GDM1 (cell line): ENCODE measurements at regions not wholly inside any gene's neighbourhood (a gene's known extent, or its start where the extent isn't known, plus 50 kb on each side); places are given as distances from the start of the nearest gene placed in this dataset.
"Not testable (repeated sequence)": the region's sequence is repeated elsewhere in the genome, so short reads cannot be mapped to it uniquely, and the experiment has no call there.

ENCODE experiments used
- DNase-seq: peaks from one replicate; lab custom pipeline; 2025; lab: John Stamatoyannopoulos, UW

DNA sequence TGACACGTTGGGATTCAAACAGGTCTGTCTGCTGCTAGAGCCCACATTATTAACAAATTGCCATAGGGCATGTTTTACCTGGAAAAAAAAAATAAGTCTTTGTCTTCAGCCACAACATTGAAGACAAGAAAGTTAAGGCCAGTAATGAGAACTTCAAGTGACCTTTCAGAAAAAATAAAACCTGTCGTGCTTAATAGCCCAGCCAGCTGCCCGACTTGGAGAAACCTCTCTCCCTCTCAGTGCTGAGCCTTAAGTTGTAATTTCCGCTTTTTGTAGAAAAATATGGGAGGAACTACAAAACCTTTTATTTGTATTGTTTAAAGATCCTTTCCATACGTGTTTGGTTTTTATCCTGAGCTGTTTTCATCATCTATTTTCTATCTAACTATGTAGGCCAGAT lies 454.3 kb upstream of the SLITRK6 start:
- DNase-seq = not testable (repeated sequence)

DNA sequence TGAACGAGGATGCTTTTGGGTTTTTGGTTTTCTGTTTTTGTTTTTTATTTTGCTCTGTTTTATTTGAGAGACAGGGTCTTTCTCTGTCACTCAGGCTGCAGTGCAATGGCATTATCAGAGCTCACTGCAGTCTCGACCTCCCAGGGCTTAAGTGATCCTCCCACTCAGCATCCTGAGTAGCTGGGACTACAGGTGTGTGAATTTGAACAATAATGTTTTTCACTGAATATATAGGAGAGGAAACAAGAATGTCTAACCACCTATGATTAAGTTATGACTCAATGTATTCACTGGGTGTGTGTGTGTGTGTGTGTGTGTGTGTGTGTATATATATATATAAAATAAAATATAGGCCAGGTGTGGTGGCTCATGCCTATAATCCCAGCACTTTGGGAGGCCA lies 456.6 kb upstream of the SLITRK6 start:
- DNase-seq = not testable (repeated sequence)

DNA sequence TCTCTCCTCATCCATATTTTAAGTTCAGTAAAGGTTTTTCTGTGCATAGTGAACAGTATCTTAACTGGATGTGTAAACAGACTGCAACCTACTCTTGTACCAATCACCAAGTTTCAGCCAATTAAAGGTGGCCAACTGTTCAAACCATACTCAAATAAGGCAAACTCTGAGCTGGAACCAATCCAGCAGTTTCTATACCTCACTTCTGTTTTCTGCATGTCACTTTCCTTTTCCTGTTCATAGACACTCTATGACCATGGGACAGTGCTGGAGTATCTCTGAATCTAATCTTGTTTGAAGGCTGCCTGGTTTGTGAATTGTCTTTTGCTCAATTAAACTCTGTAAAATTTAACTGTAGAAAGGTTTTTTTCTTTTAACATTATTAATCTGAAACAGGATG lies 470.3 kb upstream of the SLITRK6 start:
- no peak for DNase-seq

DNA sequence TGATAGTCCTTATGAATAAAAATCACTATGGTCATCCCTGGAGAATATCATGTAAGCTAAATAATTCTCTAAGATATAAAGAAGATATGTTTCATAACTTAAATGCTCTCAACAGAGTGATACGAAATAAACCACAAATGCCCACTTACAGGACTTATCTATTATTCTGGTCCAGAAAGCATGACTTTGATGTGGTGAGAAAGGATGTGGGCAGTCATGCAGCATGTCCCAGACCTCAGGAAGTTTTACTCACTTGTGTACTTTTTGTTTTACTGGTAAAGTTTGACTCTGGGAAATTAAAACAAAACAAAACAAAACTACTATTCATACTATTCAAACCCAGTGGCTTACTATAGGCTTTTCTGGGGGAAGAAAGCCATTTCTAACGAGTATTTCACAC lies 483.2 kb upstream of the SLITRK6 start:
- no peak for DNase-seq

DNA sequence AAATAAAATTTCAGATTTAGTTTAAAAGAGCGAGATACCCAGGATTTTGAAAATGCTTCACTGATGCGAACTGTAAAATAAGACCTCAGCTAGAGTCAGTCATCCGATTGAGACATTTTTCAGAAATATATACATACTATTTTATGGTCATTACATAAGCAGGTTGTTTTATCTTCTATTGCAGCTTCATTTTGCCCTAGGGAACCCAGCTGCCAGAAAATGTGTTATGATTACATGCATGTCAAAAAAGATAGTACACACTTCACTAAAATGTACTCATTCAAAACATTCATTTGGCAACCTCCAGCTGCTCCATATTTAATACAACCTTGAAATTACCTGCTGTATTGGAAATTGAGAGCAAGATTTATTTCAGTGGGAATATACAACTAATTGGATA lies 483.8 kb upstream of the SLITRK6 start:
- DNase-seq = no peak

DNA sequence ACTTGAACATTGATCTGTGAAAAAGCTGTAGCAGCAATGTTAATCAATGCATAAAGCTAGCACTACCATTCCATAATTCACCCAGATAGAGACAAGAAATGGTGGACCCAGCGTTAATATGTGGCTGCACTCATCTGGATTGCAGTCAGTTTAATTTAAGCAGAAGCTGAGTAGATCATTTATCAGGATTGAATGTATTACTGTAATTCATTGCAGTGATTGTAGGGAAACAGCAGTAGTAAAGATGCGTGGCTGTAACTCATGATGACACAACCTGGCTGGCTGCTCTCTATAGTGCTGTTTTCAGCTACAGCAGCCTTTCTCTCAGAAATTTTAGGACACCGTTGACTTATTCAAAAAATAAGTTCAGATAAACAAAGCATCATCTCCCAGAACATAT lies 499.5 kb upstream of the SLITRK6 start:
- no peak for DNase-seq

DNA sequence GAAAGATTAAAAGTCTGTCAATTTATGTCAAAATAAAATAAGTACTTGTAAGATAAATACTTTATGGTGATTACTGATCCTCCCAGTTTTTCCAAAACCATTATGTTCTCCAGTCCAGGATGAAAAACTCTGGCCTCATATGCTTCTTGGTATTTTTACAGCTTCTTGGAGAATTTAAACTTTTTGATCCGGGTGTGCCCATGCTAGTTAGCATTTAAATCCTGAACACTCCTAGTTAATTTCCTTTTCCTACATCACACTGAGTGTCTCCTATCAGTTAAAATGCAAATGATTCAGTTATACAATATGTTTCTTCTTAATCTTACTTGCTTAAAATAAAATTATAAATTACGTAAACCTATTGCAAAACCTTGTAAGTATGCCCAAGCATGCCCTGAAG lies 499.9 kb upstream of the SLITRK6 start:
- no peak for DNase-seq

DNA sequence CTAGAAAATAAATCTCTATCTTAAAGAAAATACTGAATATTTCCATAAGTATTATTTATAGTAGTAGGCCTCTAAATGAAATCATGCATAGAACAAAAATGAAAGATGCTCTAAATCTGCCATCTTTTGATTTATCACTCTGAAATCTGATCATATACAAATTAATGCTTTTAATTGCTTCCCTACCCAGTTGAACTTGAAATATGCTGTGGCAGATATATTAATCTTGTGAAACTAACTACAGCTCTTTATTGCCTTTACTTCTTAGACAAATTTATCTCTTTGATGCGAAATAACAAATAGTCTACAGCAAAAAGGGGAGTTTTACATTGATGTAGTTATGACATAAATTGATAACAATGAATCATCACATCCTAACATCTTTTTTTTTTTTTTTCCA lies 510.7 kb upstream of the SLITRK6 start:
- no peak for DNase-seq

DNA sequence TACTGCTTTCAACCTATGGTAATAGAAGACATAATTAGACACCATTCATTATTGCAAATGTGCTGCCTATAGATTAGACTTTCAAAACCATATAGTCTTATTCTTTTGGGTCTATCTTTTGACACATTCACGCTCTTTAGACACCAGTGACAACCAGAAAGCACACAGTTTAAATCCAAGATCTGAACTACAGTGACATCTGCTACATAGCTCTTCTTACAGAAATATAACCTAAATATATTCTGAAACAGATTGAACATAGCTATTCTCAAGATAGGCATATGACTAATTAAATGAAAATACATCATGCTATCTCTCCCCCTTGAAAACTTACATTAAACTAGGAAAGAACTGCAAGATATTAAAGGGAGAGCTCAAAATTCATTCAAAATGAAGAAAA lies 514.2 kb upstream of the SLITRK6 start:
- DNase-seq = no peak

DNA sequence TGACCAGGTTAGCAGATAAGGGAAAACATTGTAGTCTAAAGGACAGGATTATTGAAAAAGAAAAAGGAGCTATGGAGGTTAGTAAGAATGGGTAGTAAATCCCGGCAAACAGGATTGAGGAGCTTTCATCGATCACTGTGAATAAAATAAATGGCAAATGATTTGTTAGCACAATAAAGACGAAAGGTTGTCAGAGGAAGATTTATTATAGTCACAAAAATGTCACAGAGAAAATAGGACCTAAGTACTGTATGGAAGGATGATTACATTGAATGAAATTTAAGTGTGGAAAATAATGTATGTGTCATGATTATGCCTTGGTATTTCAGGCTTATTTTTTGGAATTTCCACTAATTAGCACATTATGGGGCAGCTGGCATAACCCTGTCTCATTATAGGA lies 519.2 kb upstream of the SLITRK6 start:
- DNase-seq = no peak

DNA sequence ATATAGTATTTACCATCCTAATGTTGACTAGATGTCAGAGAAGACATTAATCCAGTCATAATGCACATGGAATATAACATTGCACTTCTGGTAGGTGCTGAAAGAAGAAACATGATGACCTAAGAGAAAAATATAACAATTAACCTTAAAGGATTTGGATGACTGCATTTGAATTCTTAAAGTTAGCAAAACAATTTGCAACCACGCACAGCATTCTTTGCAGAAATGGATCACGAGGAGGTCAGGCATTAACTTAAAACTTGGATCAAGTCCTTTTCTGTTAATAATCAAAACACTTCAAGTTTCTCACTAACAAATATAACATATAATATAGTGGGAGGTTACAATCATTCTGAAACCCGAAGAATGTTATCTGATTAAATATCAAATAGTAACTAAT lies 525.0 kb upstream of the SLITRK6 start:
- DNase-seq = no peak

DNA sequence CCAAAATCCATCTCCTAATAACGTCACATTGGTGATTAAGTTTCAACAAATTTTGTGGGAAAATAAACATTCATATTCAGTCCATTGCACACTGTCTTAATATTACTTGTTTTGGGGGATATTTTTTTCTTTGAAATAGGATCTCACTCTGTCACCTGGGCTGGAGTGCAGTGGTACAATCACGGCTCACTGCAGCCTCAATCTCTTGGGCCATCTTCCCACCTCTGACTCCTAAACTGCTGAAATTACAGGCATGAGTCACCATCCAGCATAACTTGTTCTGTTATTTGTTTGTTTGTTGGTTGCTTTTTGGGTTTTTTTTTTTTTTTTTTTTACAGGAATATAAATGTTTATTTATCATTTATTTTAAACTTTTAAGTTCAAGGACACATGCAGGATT lies 556.1 kb upstream of the SLITRK6 start:
- no peak for DNase-seq

DNA sequence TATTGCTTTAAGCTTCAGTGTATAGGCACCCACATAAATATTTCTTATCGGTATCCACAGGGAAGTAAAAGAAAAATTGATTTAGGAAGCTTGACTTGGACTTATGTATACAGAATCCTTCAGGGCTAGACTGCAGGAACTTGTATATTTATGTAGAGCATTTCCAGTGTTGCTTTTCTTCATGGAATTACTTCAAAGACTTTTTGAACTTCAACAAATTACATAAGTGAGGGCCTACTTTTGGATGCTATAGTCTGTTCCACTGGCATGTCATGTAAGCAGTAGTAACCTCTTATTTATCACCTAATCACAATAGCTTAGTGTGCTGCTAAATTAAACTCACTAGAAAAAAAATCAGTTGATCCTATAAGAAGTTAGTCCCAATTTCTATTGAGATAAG lies 557.9 kb upstream of the SLITRK6 start:
- no peak for DNase-seq

DNA sequence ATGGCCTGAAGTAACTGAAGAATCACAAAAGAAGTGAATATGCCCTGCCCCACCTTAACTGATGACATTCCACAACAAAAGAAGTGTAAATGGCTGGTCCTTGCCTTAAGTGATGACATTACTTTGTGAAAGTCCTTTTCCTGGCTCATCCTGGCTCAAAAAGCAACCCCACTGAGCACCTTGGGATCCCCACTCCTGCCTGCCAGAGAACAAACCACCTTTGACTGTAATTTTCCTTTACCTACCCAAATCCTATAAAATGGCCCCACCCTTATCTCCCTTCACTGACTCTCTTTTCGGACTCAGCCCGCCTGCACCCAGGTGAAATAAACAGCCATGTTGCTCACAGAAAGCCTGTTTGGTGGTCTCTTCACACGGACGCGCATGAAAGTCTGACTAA lies 564.5 kb upstream of the SLITRK6 start:
- DNase-seq = not testable (repeated sequence)

DNA sequence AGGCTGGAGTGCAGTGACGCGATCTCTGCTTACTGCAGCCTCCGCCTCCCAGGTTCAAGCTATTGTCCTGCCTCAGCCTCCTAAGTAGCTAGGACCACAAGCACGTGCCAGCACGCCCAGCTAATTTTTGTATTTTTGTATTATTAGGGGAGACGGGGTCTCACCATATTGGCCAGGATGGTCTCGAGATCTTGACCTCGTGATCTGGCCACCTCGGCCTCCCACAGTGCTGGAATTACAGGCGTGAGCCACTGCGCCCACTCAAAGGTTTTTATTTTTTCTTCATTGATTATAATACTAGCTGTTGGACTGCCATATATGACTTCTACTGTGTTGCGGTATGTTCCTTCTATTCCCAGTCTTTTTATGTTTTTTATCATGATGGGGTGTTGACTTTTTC lies 569.7 kb upstream of the SLITRK6 start:
- no peak for DNase-seq

DNA sequence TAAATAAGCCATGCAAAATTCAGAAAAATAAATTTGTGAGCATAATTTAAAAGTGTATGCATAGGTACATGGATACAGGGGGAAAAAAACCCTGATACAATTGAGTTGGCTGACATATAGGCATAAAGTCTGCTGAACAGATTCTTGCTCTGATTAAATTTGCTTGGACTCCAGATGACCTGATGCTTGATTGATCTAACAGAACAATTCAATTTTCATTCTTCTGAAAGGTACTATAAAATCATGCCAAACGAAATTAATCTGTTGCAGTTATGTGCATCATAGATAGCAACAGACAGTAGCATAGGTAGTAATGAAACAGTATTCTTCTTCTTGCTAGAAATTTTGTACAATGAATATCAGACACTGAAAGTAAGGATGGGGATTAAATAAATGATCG lies 578.2 kb upstream of the SLITRK6 start:
- DNase-seq = no peak

DNA sequence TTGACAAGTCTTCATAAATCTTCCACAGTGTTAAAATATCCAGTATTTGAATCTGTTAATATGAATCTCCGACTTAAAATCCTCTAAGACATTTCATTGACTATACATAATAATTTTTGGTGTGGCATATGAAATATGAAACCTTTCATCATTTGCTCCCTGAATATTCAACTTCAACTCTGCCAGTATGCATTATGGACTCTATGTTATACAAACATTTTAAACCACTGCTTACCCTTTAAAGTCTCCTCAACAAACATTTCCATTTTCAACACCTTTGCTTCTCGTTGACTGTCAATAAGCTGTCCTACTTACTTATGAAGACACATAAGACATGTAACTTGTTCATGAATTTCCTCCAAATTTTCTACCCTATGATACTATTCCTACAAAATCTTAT lies 579.4 kb upstream of the SLITRK6 start:
- DNase-seq = no peak

DNA sequence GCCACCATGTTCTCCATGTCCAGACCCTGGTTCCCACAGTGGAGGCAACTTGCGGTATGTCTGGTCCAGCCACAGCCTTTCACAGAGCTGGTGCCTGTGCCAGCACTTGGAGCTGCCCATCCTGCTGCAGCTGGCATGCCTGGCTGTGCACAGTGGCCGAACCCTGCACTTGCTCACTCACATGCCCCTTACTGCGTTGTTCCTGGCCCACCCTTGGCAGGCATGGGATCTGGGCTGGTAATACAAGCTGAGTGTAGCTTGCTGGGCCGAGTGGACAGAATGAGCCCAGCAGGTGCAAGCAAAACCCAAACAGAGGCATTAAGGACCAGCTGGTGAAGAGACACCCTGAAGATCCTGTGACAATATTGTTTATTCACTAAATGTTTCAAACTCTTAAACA lies 583.9 kb upstream of the SLITRK6 start:
- no peak for DNase-seq

DNA sequence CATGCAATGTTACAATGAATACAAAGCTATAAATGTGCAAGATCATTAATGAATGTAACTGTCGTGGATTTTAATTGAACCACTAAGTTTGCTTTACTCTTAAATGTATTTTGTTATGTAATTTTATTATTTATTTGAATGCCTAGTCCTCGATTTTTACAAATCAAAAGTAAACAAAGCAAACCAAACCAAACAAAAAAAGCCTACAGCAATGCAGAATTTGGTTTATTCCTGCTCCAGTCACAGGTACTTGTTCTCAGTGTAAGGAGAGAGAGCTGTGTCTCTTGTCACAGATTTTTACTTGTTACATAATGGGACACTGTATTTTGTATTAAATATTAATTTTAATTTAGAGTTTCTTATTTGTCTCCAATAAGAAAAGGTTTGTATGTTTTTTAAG lies 584.3 kb upstream of the SLITRK6 start:
- no peak for DNase-seq

DNA sequence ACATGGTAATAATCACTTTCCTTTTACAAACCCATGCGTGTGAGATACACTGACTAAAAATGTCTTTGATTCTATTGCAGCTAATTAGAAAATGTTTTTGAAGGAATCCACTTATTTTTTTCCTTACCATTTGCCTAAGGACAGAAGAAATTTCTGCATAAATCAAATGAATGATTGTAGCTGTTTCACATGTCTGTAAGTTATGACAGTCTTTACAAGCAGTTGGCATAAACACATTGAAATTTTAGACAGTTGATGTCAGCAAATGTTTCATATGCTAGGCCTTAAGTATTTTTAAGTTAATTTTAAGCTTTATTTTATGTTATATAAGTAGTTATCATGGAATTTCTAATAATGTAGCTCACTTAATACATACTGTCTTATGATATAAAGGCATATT lies 598.4 kb upstream of the SLITRK6 start:
- no peak for DNase-seq

DNA sequence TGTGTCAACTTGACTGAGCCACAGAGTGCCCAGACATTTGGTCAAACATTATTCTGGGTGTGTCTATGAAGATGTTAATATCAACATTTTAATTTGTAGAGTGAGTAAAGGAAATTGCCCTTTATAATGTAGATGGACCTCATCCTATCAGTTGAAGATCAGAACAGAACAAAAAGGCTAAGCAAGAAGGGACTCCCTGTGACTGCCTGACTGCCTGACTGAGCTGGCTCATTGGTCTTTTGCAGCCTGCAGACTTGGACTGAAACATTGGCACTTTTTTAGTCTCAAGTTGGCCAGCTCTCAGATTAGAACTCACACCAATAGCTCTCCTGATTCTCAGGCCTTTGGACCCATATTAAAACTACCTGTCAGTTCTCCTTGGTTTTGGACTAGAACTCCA lies 600.4 kb upstream of the SLITRK6 start:
- no peak for DNase-seq

DNA sequence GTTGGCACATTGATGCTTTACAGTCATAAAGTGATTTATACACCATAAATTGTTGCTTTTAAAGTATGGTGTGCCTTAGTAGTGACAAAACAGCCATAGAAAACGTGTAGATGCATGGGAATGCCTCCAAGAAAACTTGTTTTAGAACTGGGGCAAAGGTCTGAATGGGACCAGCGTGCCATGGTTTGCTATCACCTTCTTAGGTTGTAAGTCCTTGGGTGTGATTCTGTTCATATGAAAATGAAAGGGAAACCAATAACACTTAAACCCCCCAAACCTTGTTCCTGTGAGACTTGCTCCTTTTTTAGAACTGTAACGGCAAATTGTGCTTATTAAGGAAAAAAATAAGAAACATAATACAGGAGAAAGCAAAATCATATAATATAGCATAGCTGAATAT lies 603.3 kb upstream of the SLITRK6 start:
- no peak for DNase-seq

DNA sequence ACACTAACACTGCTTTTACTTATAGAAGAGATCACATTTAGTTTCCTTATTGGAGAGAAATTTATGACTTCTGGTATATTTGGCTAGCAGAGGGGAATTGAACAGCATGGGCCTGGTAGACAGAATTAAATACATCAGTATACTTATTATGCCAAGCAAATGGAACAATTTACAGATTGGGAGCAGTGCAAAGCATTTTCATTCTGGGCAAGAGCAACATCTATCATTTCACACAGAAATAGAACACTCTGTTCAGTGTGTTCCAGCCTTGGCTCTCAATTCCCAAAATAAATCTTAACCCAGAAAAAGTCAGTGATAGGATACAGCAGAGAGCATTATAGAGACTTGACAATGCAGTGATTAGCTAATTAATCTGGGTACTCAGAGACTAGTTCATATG lies 604.0 kb upstream of the SLITRK6 start:
- no peak for DNase-seq

DNA sequence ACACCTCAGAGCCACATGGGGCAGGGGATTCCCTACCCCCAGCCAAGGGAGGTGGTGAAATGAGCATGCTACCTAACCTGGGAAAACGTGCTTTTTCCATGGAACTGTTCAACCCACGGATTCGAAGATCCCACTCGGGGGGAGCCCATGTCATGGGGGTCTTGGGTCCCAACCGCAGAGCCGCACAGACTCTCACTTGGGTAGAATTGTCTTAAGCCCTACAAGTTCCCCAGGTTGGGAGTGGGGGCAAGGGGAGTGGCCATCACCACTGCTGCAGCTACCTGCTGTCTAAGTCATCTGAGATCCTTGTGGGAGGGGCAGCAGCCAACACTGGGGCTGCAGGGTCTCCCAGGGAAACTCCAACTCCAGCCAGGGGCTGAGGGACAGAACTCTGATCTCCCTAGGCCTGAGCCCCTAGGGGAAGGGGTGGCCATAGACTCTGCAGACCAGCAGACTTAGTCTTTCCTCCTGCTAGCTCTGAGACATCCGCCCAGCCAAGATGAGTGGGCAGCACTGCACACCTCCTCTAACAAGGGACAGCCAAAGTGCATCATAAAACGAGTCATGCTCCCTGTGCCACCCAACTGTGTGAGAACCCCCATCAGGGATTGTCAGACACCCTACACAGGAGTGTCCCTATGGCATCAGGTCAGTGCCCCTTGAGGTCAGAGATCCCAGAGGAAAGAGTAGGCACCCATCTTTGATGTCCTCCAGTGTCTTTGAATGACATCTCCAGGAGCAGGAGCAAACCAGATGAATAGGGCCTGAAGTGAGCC lies 610.4 kb upstream of the SLITRK6 start:
- no peak for DNase-seq
